ENCODE measurements at regions not wholly inside any gene's neighbourhood (a gene's known extent, or its start where the extent isn't known, plus 50 kb on each side); places are given as distances from the start of the nearest gene placed in this dataset.

- no peak for TF ChIP-seq CHAMP1 (IDR thresholded peaks at IDR 0.05)
- TF ChIP-seq SRSF9 (IDR thresholded peaks at IDR 0.05; ENCODE audit: borderline replicate concordance, low read depth, low read length): no peak
- no peak for TF ChIP-seq CBX1 (IDR thresholded peaks at IDR 0.05; ENCODE audit: low read depth)
- no peak for TF ChIP-seq HDAC2 (IDR thresholded peaks at IDR 0.05)
- no peak for TF ChIP-seq HINFP (tag; conservative IDR thresholded peaks at IDR 0.05; ENCODE audit: low read depth)
- TF ChIP-seq JUNB (CRISPR knock-in tag; conservative IDR thresholded peaks at IDR 0.05): no peak
- no peak for TF ChIP-seq ZBTB17 (CRISPR knock-in tag; IDR thresholded peaks at IDR 0.05)
- TF ChIP-seq USF1 (CRISPR knock-in tag; IDR thresholded peaks at IDR 0.05): no peak
Observed at GRCh38 chr12:19893514-19893913, 454.2 kb downstream of the AEBP2 start (continued).

All from K562 (cell line).